ENCODE measurements at regions not wholly inside any gene's neighbourhood (a gene's known extent, or its start where the extent isn't known, plus 50 kb on each side); places are given as distances from the start of the nearest gene placed in this dataset.
"Not testable (repeated sequence)": the region's sequence is repeated elsewhere in the genome, so short reads cannot be mapped to it uniquely, and the experiment has no call there.

DNA sequence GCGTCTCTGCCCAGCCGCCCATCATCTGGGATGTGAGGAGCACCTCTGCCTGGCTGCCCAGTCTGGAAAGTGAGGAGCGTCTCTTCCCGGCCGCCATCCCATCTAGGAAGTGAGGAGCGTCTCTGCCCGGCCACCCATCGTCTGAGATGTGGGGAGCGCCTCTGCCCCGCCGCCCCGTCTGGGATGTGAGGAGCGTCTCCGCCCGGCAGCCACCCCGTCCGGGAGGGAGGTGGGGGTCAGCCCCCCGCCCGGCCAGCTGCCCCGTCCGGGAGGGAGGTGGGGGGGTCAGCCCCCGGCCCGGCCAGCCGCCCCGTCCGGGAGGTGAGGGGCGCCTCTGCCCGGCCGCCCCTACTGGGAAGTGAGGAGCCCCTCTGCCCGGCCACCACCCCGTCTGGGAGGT lies 57.9 kb upstream of the SLC47A1 start:
- TF ChIP-seq, protein P1, sequence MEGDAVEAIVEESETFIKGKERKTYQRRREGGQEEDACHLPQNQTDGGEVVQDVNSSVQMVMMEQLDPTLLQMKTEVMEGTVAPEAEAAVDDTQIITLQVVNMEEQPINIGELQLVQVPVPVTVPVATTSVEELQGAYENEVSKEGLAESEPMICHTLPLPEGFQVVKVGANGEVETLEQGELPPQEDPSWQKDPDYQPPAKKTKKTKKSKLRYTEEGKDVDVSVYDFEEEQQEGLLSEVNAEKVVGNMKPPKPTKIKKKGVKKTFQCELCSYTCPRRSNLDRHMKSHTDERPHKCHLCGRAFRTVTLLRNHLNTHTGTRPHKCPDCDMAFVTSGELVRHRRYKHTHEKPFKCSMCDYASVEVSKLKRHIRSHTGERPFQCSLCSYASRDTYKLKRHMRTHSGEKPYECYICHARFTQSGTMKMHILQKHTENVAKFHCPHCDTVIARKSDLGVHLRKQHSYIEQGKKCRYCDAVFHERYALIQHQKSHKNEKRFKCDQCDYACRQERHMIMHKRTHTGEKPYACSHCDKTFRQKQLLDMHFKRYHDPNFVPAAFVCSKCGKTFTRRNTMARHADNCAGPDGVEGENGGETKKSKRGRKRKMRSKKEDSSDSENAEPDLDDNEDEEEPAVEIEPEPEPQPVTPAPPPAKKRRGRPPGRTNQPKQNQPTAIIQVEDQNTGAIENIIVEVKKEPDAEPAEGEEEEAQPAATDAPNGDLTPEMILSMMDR (IDR thresholded peaks at IDR 0.05): not testable (repeated sequence)
- TF ChIP-seq POLR2A (IDR thresholded peaks at IDR 0.05): not testable (repeated sequence)
